GM23248 (cell line): ENCODE measurements at regions not wholly inside any gene's neighbourhood (a gene's known extent, or its start where the extent isn't known, plus 50 kb on each side); places are given as distances from the start of the nearest gene placed in this dataset.

Experiments used
- DNase-seq: peaks from one replicate; pipeline ENCODE4 v3.0.0-alpha.2; 2015
- H2AFZ ChIP-seq: fragments of 200-600 bp; sonication (generic); 2 replicates; pipeline ENCODE4 v1.6.1; 2016; ENCODE audit warnings: antibody characterized with exemption
- H3F3A ChIP-seq: fragments of 200-600 bp; sonication (generic); 2 replicates; pipeline ENCODE4 v1.6.1; 2016; ENCODE audit warnings: mild to moderate bottlenecking, antibody characterized with exemption, mixed run types; ENCODE audit not compliant: insufficient read depth
- H3K27ac ChIP-seq: fragments of 200-600 bp; sonication (generic); 2 replicates; pipeline ENCODE4 v1.5.1; 2016; ENCODE audit warnings: mild to moderate bottlenecking
- H3K27me3 ChIP-seq: fragments of 200-600 bp; sonication (generic); replicated peaks from 2 replicates; pipeline ENCODE4 v1.6.1; 2016; ENCODE audit warnings: mild to moderate bottlenecking; ENCODE audit not compliant: insufficient read depth
- H3K36me3 ChIP-seq: fragments of 200-600 bp; sonication (generic); 2 replicates; pipeline ENCODE4 v1.6.1; 2016; ENCODE audit warnings: low read depth, mild to moderate bottlenecking
- H3K4me1 ChIP-seq: fragments of 200-600 bp; sonication (generic); 2 replicates; pipeline ENCODE4 v1.6.1; 2016; ENCODE audit warnings: mild to moderate bottlenecking; ENCODE audit not compliant: insufficient read depth
- H3K4me2 ChIP-seq: fragments of 200-600 bp; sonication (generic); one replicate; pipeline ENCODE4 v1.6.1; 2016; ENCODE audit warnings: mild to moderate bottlenecking; ENCODE audit not compliant: unreplicated experiment
- H3K4me3 ChIP-seq: fragments of 200-600 bp; sonication (generic); 2 replicates; pipeline ENCODE4 v1.5.1; 2016; ENCODE audit warnings: mild to moderate bottlenecking
- H3K79me2 ChIP-seq: fragments of 200-600 bp; sonication (generic); 2 replicates; pipeline ENCODE4 v1.6.1; 2016; ENCODE audit warnings: mild to moderate bottlenecking; ENCODE audit not compliant: insufficient read depth
- H3K9ac ChIP-seq: fragments of 200-600 bp; sonication (generic); 2 replicates; pipeline ENCODE4 v1.6.1; 2016; ENCODE audit warnings: mild to moderate bottlenecking
- H3K9me2 ChIP-seq: fragments of 200-600 bp; sonication (generic); 2 replicates; pipeline ENCODE4 v1.6.1; 2016; ENCODE audit warnings: mixed run types, mild to moderate bottlenecking, moderate library complexity; ENCODE audit not compliant: insufficient read depth
- H3K9me3 ChIP-seq: fragments of 200-600 bp; sonication (generic); one replicate; pipeline ENCODE4 v1.6.1; 2017; ENCODE audit warnings: low read depth
- H4K20me1 ChIP-seq: fragments of 200-600 bp; sonication (generic); 2 replicates; pipeline ENCODE4 v1.6.0; 2016; ENCODE audit not compliant: insufficient read depth
- EZH2 ChIP-seq: fragments of 200-600 bp; sonication (generic); IDR thresholded peaks from 2 replicates; pipeline ENCODE4 v1.6.1; 2018; ENCODE audit warnings: antibody characterized with exemption, mild to moderate bottlenecking; ENCODE audit not compliant: insufficient read depth, poor library complexity, severe bottlenecking
- EZH2phosphoT487 ChIP-seq: fragments of 200-600 bp; sonication (generic); IDR thresholded peaks from 2 replicates; pipeline ENCODE4 v1.6.1; 2018; ENCODE audit warnings: antibody characterized with exemption, moderate library complexity, mild to moderate bottlenecking, low read depth; ENCODE audit not compliant: insufficient read depth
- WGBS, 2 experiments: methylation state at CpG; one replicate each; pipeline ENCODE4 v1.1.6; 2015 to 2017; ENCODE audit warnings: low lambda C conversion rate in 2 of 2, low coverage in 1 of 2; ENCODE audit errors: missing lambda C conversion rate in 2 of 2; 5-methylcytosine and 5-hydroxymethylcytosine counted together
- in situ Hi-C: fragments of 300-500 bp; cut with MboI; formaldehyde crosslinking; loops from 2 replicates; pipeline ENCODE4 v1.15.0; 2020

DNA sequence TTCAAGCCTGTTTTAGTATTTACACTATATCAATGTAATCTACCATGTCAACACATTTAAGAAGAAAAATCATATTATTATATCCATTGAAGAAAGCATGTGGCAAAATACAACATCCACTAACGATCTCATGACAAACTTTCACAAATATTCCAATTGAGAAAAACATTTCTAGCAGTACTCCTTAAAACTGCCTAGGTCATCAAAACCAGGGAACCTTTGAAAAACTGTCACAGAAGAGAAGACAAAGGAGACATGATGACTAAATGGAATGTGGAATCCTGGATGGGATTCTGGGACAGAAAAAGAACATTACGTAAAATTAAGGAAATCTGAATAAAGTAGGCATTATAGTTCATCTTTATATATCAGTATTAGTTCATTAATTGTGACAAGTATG is 1091.3 kb upstream of the CDH6 start:
- no peaks in the 10 kb centered on the region for H3K4me1 ChIP-seq

DNA sequence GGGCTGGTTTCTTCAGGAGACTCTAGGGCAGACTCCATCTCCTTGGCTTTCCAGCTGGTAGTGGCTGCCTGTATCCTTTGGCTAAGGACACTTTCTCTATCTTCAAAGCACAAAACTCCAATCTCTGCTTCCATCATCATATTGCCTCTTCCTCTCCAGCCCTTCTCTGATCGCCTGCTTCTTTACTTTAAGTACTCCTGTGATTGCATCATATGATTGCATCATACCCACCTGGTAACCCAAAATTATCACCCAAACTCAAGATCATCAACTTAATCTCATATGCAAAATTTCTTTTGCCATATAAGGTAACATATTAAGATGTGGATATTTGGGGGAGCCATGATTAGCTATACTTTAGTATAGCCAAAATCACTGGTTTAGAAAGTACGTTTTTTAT is 1092.6 kb upstream of the CDH6 start:
- Histone ChIP-seq H3K4me2 (no peak overlapping the region), H3K79me2 (no peaks in the 10 kb centered on the region), H3K4me1 (no peaks in the 10 kb centered on the region), H3K9me2 (no peaks in the 10 kb centered on the region), H3K36me3 (no peaks in the 10 kb centered on the region), H4K20me1 (no peaks in the 10 kb centered on the region), H3K27ac (no peak overlapping the region), H3F3A (no peaks in the 10 kb centered on the region), H3K27me3 (no peaks in the 10 kb centered on the region), H3K4me3 (no peak overlapping the region), H2AFZ (no peak overlapping the region), H3K9me3 (no peaks in the 10 kb centered on the region), H3K9ac (no peak overlapping the region)
- in situ Hi-C loops, result no loop called here
- WGBS, 2 experiments, result 13 to 22% methylated on average over 2 of the region's 2 CpGs
- DNase-seq, result no peak
- no peak for TF ChIP-seq EZH2

More for the DNA sequence above, 1091.3 kb upstream of the CDH6 start:
- Histone ChIP-seq H3F3A (no peaks in the 10 kb centered on the region), H3K27ac (no peak overlapping the region), H3K27me3 (no peaks in the 10 kb centered on the region), H4K20me1 (no peaks in the 10 kb centered on the region), H3K4me3 (no peak overlapping the region), H2AFZ (no peak overlapping the region), H3K9me3 (no peaks in the 10 kb centered on the region), H3K9ac (no peak overlapping the region), H3K4me2 (no peak overlapping the region), H3K36me3 (no peaks in the 10 kb centered on the region), H3K9me2 (no peaks in the 10 kb centered on the region), H3K79me2 (no peaks in the 10 kb centered on the region)
- DNase-seq, result no peak
- 22 to 27% methylated on average over 2 of the region's 2 CpGs for WGBS, 2 experiments
- in situ Hi-C loops, result no loop called here
- TF ChIP-seq EZH2phosphoT487 (no peak), EZH2 (no peak)

DNA sequence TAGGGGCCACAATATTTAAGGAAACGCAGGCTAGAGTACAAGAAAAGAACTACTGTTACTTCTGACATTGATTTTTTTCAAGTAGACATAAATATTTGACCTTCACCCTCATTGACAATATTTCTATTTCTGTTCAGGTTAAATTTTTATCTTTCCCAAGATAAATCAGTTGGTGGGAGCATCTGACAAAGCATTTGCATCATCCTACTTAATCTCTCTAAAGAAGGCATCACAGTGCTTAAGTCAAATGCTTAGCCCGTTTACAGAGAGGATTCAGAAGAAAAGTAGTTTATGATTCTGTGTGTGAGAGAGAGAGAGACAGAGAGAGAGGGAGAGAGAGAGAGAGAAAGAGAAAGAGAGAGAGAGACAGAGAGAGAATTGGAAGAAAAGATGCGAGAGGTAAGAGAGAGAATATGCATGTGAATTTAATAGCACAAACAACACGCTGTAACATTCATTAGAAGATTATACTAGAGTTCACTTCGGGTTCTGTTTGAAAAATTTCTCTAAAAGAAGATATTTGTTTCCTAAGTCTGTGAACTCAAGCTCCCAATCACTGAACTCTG is 1093.3 kb upstream of the CDH6 start:
- H3K9me2 ChIP-seq, result no peaks in the 10 kb centered on the region
- H3K27me3 ChIP-seq, result no peaks in the 10 kb centered on the region
- H3K9me3 ChIP-seq, result no peaks in the 10 kb centered on the region
- WGBS, 2 experiments, result 6 to 13% methylated on average over 4 of the region's 5 CpGs
- H3K4me1 ChIP-seq, result no peaks in the 10 kb centered on the region
- H3K4me2 ChIP-seq, result no peak overlapping the region
- no peak for TF ChIP-seq EZH2phosphoT487
- TF ChIP-seq EZH2, result no peak
- H3K36me3 ChIP-seq, result no peaks in the 10 kb centered on the region
- no peaks in the 10 kb centered on the region for H4K20me1 ChIP-seq
- no peak overlapping the region for H3K27ac ChIP-seq
- in situ Hi-C loops, result no loop called here
- no peak overlapping the region for H2AFZ ChIP-seq
- H3K9ac ChIP-seq, result no peak overlapping the region
- no peak for DNase-seq
- no peaks in the 10 kb centered on the region for H3F3A ChIP-seq
- no peak overlapping the region for H3K4me3 ChIP-seq
- H3K79me2 ChIP-seq, result no peaks in the 10 kb centered on the region

DNA sequence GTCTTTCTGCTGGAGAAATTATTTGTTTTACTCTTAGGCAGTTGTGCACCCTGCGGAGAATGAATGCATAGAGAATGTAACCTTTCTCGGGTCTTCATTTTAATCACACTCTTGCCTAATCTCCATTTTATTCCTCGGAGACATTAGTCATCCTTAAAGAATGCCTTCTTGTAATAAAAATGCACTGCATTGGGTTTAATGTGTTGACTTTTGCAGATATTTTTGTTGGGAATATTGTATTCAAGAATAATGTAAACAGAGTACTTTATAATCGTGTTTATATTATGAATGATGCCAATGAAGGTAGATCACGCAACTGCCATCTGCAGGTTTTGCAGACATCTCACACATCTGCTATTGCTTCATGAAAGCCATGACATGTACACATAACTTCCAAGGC is 1093.9 kb upstream of the CDH6 start:
- H3K27ac ChIP-seq, result no peak overlapping the region
- no peaks in the 10 kb centered on the region for H4K20me1 ChIP-seq
- H3K4me1 ChIP-seq, result no peaks in the 10 kb centered on the region
- H3K4me3 ChIP-seq, result no peak overlapping the region
- H3K79me2 ChIP-seq, result no peaks in the 10 kb centered on the region
- TF ChIP-seq EZH2phosphoT487 (no peak), EZH2 (no peak)
- 20 to 21% methylated on average over 5 of the region's 5 CpGs for WGBS, 2 experiments
- no peaks in the 10 kb centered on the region for H3K36me3 ChIP-seq
- H2AFZ ChIP-seq, result no peak overlapping the region
- H3K4me2 ChIP-seq, result no peak overlapping the region
- no peaks in the 10 kb centered on the region for H3K9me3 ChIP-seq
- no peaks in the 10 kb centered on the region for H3K27me3 ChIP-seq
- in situ Hi-C loops, result no loop called here
- no peak for DNase-seq
- H3K9ac ChIP-seq, result no peak overlapping the region
- no peaks in the 10 kb centered on the region for H3K9me2 ChIP-seq
- H3F3A ChIP-seq, result no peaks in the 10 kb centered on the region

DNA sequence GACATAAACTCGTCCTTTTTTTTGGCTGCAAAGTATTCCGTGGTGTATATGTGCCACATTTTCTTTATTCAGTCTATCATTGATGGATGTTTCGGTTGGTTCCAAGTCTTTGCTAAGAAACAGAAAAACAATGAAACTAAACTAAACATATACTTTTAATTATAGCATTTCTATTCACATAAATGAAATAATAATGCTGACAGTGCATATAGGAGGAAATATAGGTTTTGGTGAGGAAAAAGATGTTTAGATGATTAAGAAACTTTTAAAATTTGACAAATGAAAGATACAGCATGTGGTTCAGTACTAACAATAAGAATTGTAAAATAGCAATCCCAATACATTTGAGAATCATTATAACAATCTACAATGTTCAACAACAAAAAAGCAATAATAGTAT is 1094.5 kb upstream of the CDH6 start:
- Histone ChIP-seq H3K27ac (no peak overlapping the region), H4K20me1 (no peaks in the 10 kb centered on the region), H3K79me2 (no peaks in the 10 kb centered on the region), H3K4me1 (no peaks in the 10 kb centered on the region), H3K27me3 (no peaks in the 10 kb centered on the region), H2AFZ (no peak overlapping the region), H3K4me2 (no peak overlapping the region), H3K9ac (no peak overlapping the region), H3F3A (no peaks in the 10 kb centered on the region), H3K9me2 (no peaks in the 10 kb centered on the region), H3K9me3 (no peaks in the 10 kb centered on the region), H3K4me3 (no peak overlapping the region), H3K36me3 (no peaks in the 10 kb centered on the region)
- DNase-seq, result no peak
- in situ Hi-C loops, result no loop called here
- TF ChIP-seq EZH2, result no peak
- TF ChIP-seq EZH2phosphoT487, result no peak
- 19 to 23% methylated on average over 3 of the region's 3 CpGs for WGBS, 2 experiments
